ENCODE measurements at regions not wholly inside any gene's neighbourhood (a gene's known extent, or its start where the extent isn't known, plus 50 kb on each side); places are given as distances from the start of the nearest gene placed in this dataset.

- no peak for DNase-seq (ENCODE audit: extremely low read depth in 1 of 11, low read depth in 9 of 11, low spot score in 4 of 11)
Observed at GRCh38 chr1:237981223-237981622, 90.5 kb upstream of the ZP4 start.

- DNase-seq (ENCODE audit: extremely low read depth in 1 of 11, low read depth in 9 of 11, low spot score in 4 of 11), result no peak
Observed at GRCh38 chr1:237976331-237976730, 85.6 kb upstream of the ZP4 start.

GRCh38 chr1:237975903-237976302 is 85.2 kb upstream of the ZP4 start:
- no peak for DNase-seq (ENCODE audit: extremely low read depth in 1 of 11, low read depth in 9 of 11, low spot score in 4 of 11)

GRCh38 chr1:237975376-237975775 is 84.7 kb upstream of the ZP4 start:
- no peak for DNase-seq (ENCODE audit: extremely low read depth in 1 of 11, low read depth in 9 of 11, low spot score in 4 of 11)

- no peak for DNase-seq (ENCODE audit: extremely low read depth in 1 of 11, low read depth in 9 of 11, low spot score in 4 of 11)
Observed at GRCh38 chr1:237972186-237972585, 81.5 kb upstream of the ZP4 start.

GRCh38 chr1:237962985-237963384 is 72.3 kb upstream of the ZP4 start:
- DNase-seq (ENCODE audit: extremely low read depth in 1 of 11, low read depth in 9 of 11, low spot score in 4 of 11), result no peak

GRCh38 chr1:237961754-237962153 is 71.0 kb upstream of the ZP4 start:
- DNase-seq (ENCODE audit: extremely low read depth in 1 of 11, low read depth in 9 of 11, low spot score in 4 of 11), result no peak

- DNase-seq (ENCODE audit: extremely low read depth in 1 of 11, low read depth in 9 of 11, low spot score in 4 of 11), result no peak
Observed at GRCh38 chr1:237959838-237960237, 69.1 kb upstream of the ZP4 start.

GRCh38 chr1:237953238-237953637 is 62.5 kb upstream of the ZP4 start:
- no peak for DNase-seq (ENCODE audit: extremely low read depth in 1 of 11, low read depth in 9 of 11, low spot score in 4 of 11)
